ENCODE measurements at regions not wholly inside any gene's neighbourhood (a gene's known extent, or its start where the extent isn't known, plus 50 kb on each side); places are given as distances from the start of the nearest gene placed in this dataset.

GRCh38 chr11:86737230-86737629 lies 63.1 kb upstream of the PRSS23 start:
- CTCF ChIA-PET, result interaction anchor here (0.6 to 1.0 kb wide), 3 partner anchors 13 to 1005 kb away, joined by 3 to 4 read pairs (median 3); no protein-coding TSS in a partner anchor

GRCh38 chr11:86736291-86737143 lies 63.8 kb upstream of the PRSS23 start:
- TF ChIP-seq OVOL3 (tag by site-specific recombination; IDR thresholded peaks at IDR 0.05) (no peak), ZNF16 (tag by site-specific recombination; IDR thresholded peaks at IDR 0.05; ENCODE audit: low read depth) (no peak), ZFHX2 (tag by site-specific recombination; conservative IDR thresholded peaks at IDR 0.05) (no peak), ZNF654 (tag by site-specific recombination; IDR thresholded peaks at IDR 0.05; ENCODE audit: low read depth) (no peak), ZNF280C (tag by site-specific recombination; IDR thresholded peaks at IDR 0.05) (no peak), HIC1 (tag by site-specific recombination; IDR thresholded peaks at IDR 0.05) (no peak), ZNF704 (tag by site-specific recombination; IDR thresholded peaks at IDR 0.05) (no peak), SCRT1 (tag by site-specific recombination; IDR thresholded peaks at IDR 0.05; ENCODE audit: borderline replicate concordance) (no peak), ZNF2 (tag by site-specific recombination; IDR thresholded peaks at IDR 0.05) (no peak)
- Histone ChIP-seq H3K4me3 (ENCODE audit: low read depth, low read length) (no peak overlapping the region), H3K4me1 (ENCODE audit: control insufficient read depth, insufficient read depth, low read length) (no peaks in the 10 kb centered on the region), H3K27ac (ENCODE audit: extremely low read depth, low read depth, low read length) (no peak overlapping the region), H3K9me3 (ENCODE audit: control insufficient read depth, insufficient read depth, low read depth, low read length) (no peaks in the 10 kb centered on the region), H3K36me3 (ENCODE audit: control insufficient read depth in 2 of 2, insufficient read depth in 1 of 2, low read length in 2 of 2) (no peaks in the 10 kb centered on the region)
- ChIA-PET CTCF (interaction anchor here (0.6 kb wide), 3 partner anchors 14 to 1005 kb away, joined by 3 to 4 read pairs (median 3); no protein-coding TSS in a partner anchor), POLR2A (no interaction called here)

More at GRCh38 chr11:86737230-86737629, 63.1 kb upstream of the PRSS23 start:
- POLR2A ChIA-PET, result no interaction called here
- H3K36me3 ChIP-seq (ENCODE audit: control insufficient read depth in 2 of 2, insufficient read depth in 1 of 2, low read length in 2 of 2), result no peaks in the 10 kb centered on the region
- H3K9me3 ChIP-seq (ENCODE audit: control insufficient read depth, insufficient read depth, low read depth, low read length), result no peaks in the 10 kb centered on the region
- no peak for TF ChIP-seq ZNF555 (tag by site-specific recombination; conservative IDR thresholded peaks at IDR 0.05)
- no peak for TF ChIP-seq SP2 (tag by site-specific recombination; IDR thresholded peaks at IDR 0.05)
- TF ChIP-seq PRDM10 (tag by site-specific recombination; IDR thresholded peaks at IDR 0.05), result peak; percentile 53
- TF ChIP-seq FEZF1 (tag by site-specific recombination; IDR thresholded peaks at IDR 0.05), result no peak
- no peak overlapping the region for H3K27ac ChIP-seq (ENCODE audit: extremely low read depth, low read depth, low read length)
- no peak overlapping the region for H3K4me3 ChIP-seq (ENCODE audit: low read depth, low read length)
- H3K4me1 ChIP-seq (ENCODE audit: control insufficient read depth, insufficient read depth, low read length), result 0 out of 2 replicates have a peak, but pooled peaks cover 2% of the 10 kb centered on the region

Measured in HEK293 (cell line).